ENCODE measurements at regions not wholly inside any gene's neighbourhood (a gene's known extent, or its start where the extent isn't known, plus 50 kb on each side); places are given as distances from the start of the nearest gene placed in this dataset.

DNA sequence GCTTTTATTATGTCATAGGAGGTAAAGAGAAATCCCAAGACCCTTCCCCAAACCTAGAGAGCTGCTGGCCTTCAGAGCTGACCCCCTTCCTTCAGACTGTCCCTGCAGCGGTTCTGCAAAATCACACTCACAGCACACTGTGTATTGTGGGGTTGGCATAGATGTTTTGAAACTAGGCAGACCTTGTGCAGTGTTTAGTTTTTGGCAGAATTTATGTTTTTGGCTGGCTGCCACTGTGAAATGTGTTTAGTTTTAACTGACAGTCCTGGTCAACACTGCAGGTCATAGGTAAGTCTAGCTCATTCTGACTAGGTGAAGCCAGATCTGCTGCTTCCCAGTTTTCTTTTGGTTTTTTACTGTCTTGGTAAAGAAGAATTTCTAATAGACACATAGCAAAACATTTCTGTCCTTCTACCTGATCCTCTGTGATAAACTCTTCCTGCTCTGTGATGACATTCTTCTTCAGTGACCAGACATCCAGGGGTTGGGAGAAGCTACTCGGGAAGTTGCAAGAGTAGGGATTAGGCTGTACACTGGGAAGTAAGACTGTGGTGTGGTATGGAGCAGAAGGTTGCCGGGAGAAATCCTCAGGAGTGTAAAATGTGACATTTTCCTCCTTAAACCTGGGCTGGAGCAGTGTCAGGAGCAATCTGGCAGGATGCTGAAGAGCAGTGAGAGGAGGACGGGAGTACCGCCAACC lies 209.6 kb upstream of the MCTP2 start:
- TF ChIP-seq SETDB1 (IDR thresholded peaks at IDR 0.05; ENCODE audit: low read length) (no peak), KLF10 (CRISPR knock-in tag; IDR thresholded peaks at IDR 0.05) (no peak), BACH1 (tag; IDR thresholded peaks at IDR 0.05) (no peak), DDX20 (tag; IDR thresholded peaks at IDR 0.05; ENCODE audit: low read depth) (no peak), FOXM1 (IDR thresholded peaks at IDR 0.05; ENCODE audit: low read depth) (no peak), FOXM1 (CRISPR knock-in tag; IDR thresholded peaks at IDR 0.05; ENCODE audit: low read depth) (no peak), ZBED1 (IDR thresholded peaks at IDR 0.05) (no peak), SMARCB1 (IDR thresholded peaks at IDR 0.05; ENCODE audit: insufficient read length, low read depth) (no peak), TEAD2 (tag; IDR thresholded peaks at IDR 0.05) (no peak), POLR3G (IDR thresholded peaks at IDR 0.05; ENCODE audit: extremely low read depth, insufficient read length, insufficient replicate concordance) (no peak)
- TF ChIP-seq, protein P1, sequence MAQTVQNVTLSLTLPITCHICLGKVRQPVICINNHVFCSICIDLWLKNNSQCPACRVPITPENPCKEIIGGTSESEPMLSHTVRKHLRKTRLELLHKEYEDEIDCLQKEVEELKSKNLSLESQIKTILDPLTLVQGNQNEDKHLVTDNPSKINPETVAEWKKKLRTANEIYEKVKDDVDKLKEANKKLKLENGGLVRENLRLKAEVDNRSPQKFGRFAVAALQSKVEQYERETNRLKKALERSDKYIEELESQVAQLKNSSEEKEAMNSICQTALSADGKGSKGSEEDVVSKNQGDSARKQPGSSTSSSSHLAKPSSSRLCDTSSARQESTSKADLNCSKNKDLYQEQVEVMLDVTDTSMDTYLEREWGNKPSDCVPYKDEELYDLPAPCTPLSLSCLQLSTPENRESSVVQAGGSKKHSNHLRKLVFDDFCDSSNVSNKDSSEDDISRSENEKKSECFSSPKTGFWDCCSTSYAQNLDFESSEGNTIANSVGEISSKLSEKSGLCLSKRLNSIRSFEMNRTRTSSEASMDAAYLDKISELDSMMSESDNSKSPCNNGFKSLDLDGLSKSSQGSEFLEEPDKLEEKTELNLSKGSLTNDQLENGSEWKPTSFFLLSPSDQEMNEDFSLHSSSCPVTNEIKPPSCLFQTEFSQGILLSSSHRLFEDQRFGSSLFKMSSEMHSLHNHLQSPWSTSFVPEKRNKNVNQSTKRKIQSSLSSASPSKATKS (CRISPR knock-in tag; IDR thresholded peaks at IDR 0.05) = no peak
- Histone ChIP-seq H2AFZ (ENCODE audit: low read depth, low read length) (no peak overlapping the region), H3K27ac (ENCODE audit: extremely low read depth, low read depth, low read length) (no peak overlapping the region), H3K9ac (ENCODE audit: insufficient read depth in 1 of 2, low read depth in 2 of 2, low read length in 2 of 2) (no peak overlapping the region), H3K9me3 (replicated peaks; ENCODE audit: control insufficient read depth, insufficient read depth, low read depth, low read length) (no peaks in the 10 kb centered on the region; the same call in 1 of the 2 replicates), H4K20me1 (replicated peaks; ENCODE audit: control insufficient read depth, insufficient read depth, low read length) (no peaks in the 10 kb centered on the region), H3K4me2 (ENCODE audit: insufficient read depth, low read length) (no peak overlapping the region), H3K27me3 (ENCODE audit: control insufficient read depth in 2 of 2, insufficient read depth in 2 of 2, low read length in 2 of 2) (no peaks in the 10 kb centered on the region), H3K9me1 (ENCODE audit: control insufficient read depth, insufficient read depth, low read length) (no peaks in the 10 kb centered on the region), H3K4me1 (replicated peaks in 1 of 2; ENCODE audit: control insufficient read depth in 2 of 2, insufficient read depth in 2 of 2, low read length in 2 of 2) (no peaks in the 10 kb centered on the region), H3K36me3 (ENCODE audit: control insufficient read depth, insufficient read depth, low read length) (no peaks in the 10 kb centered on the region), H3K4me3 (no peak overlapping the region), H3K79me2 (ENCODE audit: control insufficient read depth, insufficient read depth, low read length) (no peaks in the 10 kb centered on the region)
- DNase-seq (ENCODE audit: extremely low read depth in 1 of 4, low spot score in 3 of 4) = no peak
- FAIRE-seq = no peak
- ATAC-seq = no peak
- ChIA-PET CTCF (ENCODE audit: low intra/inter-chr PET ratio) (no interaction called here), POLR2A (no interaction called here)
- BruUV-seq (replicated peaks) = no TSS peak
- in situ Hi-C loops (cut with MboI) = no loop called here
- intact Hi-C loops (cut with micrococcal nuclease) = no loop called here
- 2% methylated on average over 5 of the region's 5 CpGs for WGBS (ENCODE audit: insufficient coverage, low coverage, missing lambda C conversion rate)

All from K562 (cell line).